Sigmoid colon (tissue), 6 donors: ENCODE measurements at regions not wholly inside any gene's neighbourhood (a gene's known extent, or its start where the extent isn't known, plus 50 kb on each side); places are given as distances from the start of the nearest gene placed in this dataset.

Source experiments
- DNase-seq: peaks from one replicate; pipeline ENCODE4 v3.0.0-alpha.2; 2019
- H3K27ac ChIP-seq, 4 donors: fragments of 200-600 bp; sonication (generic); one replicate each; pipeline ENCODE4 v1.5.1; 2016 to 2019; ENCODE audit warnings: mild to moderate bottlenecking in 1 of 4
- H3K27me3 ChIP-seq, 3 donors: fragments of 200-600 bp; sonication (generic); one replicate each; pipeline ENCODE4 v1.5.1; 2019; ENCODE audit warnings: mild to moderate bottlenecking in 1 of 3
- H3K36me3 ChIP-seq, 4 donors: fragments of 200-600 bp; sonication (generic); one replicate each; pipeline ENCODE4 v1.5.1; 2016 to 2019
- H3K4me1 ChIP-seq, 4 donors: fragments of 200-600 bp; sonication (generic); one replicate each; pipeline ENCODE4 v1.5.1; 2017 to 2019
- H3K4me3 ChIP-seq, 4 donors: fragments of 200-600 bp; sonication (generic); one replicate each; pipeline ENCODE4 v1.5.1; 2017 to 2019; ENCODE audit warnings: mild to moderate bottlenecking in 2 of 4, moderate library complexity in 1 of 4
- H3K9me3 ChIP-seq, 4 donors: fragments of 200-600 bp in 3 of 4; sonication (generic) in 3 of 4; one replicate each; pipeline versions ENCODE4 v1.5.1 to v1.6.1; 2013 to 2019
- CTCF ChIP-seq, 4 experiments: fragments of 450-650 bp in 3 of 4; fragments of 200-600 bp in 1 of 4; IDR thresholded peaks; one replicate each; pipeline ENCODE4 v1.5.1; 2016 to 2019; ENCODE audit warnings: antibody characterized with exemption in 4 of 4, mild to moderate bottlenecking in 3 of 4, moderate library complexity in 2 of 4
- EP300 ChIP-seq, 4 donors: sonication (generic); formaldehyde crosslinking; IDR thresholded peaks; one replicate each; pipeline ENCODE4 v1.6.1; 2017; ENCODE audit warnings: antibody characterized with exemption in 4 of 4
- POLR2A ChIP-seq, 2 donors: fragments of 450-650 bp; IDR thresholded peaks; one replicate each; pipeline ENCODE4 v1.6.1; 2016; ENCODE audit warnings: antibody characterized with exemption in 2 of 2, mild to moderate bottlenecking in 2 of 2, moderate library complexity in 2 of 2
- POLR2AphosphoS5 ChIP-seq, 4 donors: sonication (generic); formaldehyde crosslinking; IDR thresholded peaks; one replicate each; pipeline ENCODE4 v1.6.1; 2017; ENCODE audit warnings: antibody characterized with exemption in 4 of 4
- WGBS, 2 donors: extraction: QIAGEN DNeasy Blood & Tissue Kit; methylation state at CpG; one replicate each; pipeline ENCODE4 v1.1.7; 2013; 5-methylcytosine and 5-hydroxymethylcytosine counted together
- intact Hi-C: fragments of 100-400 bp; cut with DNase I; formaldehyde crosslinking; loops from one replicate; pipeline ENCODE4 v1.15.1; 2023
- donor health status: healthy with polysubstance abuse.
- donor health status: healthy.

GRCh38 chr2:14517731-14518130 lies 114.8 kb upstream of the LRATD1 start:
- WGBS, 2 donors, result 64 to 87% methylated on average over 4 of the region's 4 CpGs
- H3K36me3 ChIP-seq, result no peaks in the 10 kb centered on the region
- no peak for DNase-seq
- TF ChIP-seq EP300 (IDR thresholded peaks at IDR 0.05) (no peak), POLR2AphosphoS5 (IDR thresholded peaks at IDR 0.05) (no peak), CTCF (IDR thresholded peaks at IDR 0.05) (no peak), POLR2A (IDR thresholded peaks at IDR 0.05) (no peak)
- no peak overlapping the region for H3K4me3 ChIP-seq
- intact Hi-C loops, result no loop called here
- no peak overlapping the region for H3K27ac ChIP-seq
- no peaks in the 10 kb centered on the region for H3K27me3 ChIP-seq
- no peaks in the 10 kb centered on the region for H3K4me1 ChIP-seq
- H3K9me3 ChIP-seq, result no peaks in the 10 kb centered on the region

- Histone ChIP-seq H3K4me1 (no peaks in the 10 kb centered on the region), H3K4me3 (no peak overlapping the region), H3K27me3 (no peaks in the 10 kb centered on the region), H3K27ac (no peak overlapping the region), H3K36me3 (no peaks in the 10 kb centered on the region), H3K9me3 (no peaks in the 10 kb centered on the region)
- DNase-seq, result no peak
- 89 to 94% methylated on average over 10 of the region's 10 CpGs for WGBS, 2 donors
- intact Hi-C loops, result no loop called here
- TF ChIP-seq POLR2AphosphoS5 (IDR thresholded peaks at IDR 0.05) (no peak), POLR2A (IDR thresholded peaks at IDR 0.05) (no peak), CTCF (IDR thresholded peaks at IDR 0.05) (no peak), EP300 (IDR thresholded peaks at IDR 0.05) (no peak)
Observed at GRCh38 chr2:14520385-14520945, 112.1 kb upstream of the LRATD1 start.

GRCh38 chr2:14524041-14524802 lies 108.3 kb upstream of the LRATD1 start:
- no peak overlapping the region for H3K4me3 ChIP-seq
- H3K9me3 ChIP-seq, result no peaks in the 10 kb centered on the region
- DNase-seq, result no peak
- H3K27me3 ChIP-seq, result no peaks in the 10 kb centered on the region
- no peak overlapping the region for H3K27ac ChIP-seq
- no peaks in the 10 kb centered on the region for H3K36me3 ChIP-seq
- intact Hi-C loops, result no loop called here
- H3K4me1 ChIP-seq, result no peaks in the 10 kb centered on the region
- TF ChIP-seq POLR2AphosphoS5 (IDR thresholded peaks at IDR 0.05) (no peak), POLR2A (IDR thresholded peaks at IDR 0.05) (no peak), CTCF (IDR thresholded peaks at IDR 0.05) (no peak), EP300 (IDR thresholded peaks at IDR 0.05) (no peak)
- WGBS, 2 donors, result 81 to 83% methylated on average over 7 of the region's 7 CpGs

- Histone ChIP-seq H3K9me3 (no peaks in the 10 kb centered on the region), H3K27me3 (no peaks in the 10 kb centered on the region)
Observed at GRCh38 chr2:14524803-14525080, 107.8 kb upstream of the LRATD1 start.

More at GRCh38 chr2:14524803-14525080, 107.8 kb upstream of the LRATD1 start:
- no peaks in the 10 kb centered on the region for H3K36me3 ChIP-seq
- intact Hi-C loops, result no loop called here
- TF ChIP-seq POLR2A (IDR thresholded peaks at IDR 0.05), result no peak
- TF ChIP-seq POLR2AphosphoS5 (IDR thresholded peaks at IDR 0.05), result no peak
- TF ChIP-seq CTCF (IDR thresholded peaks at IDR 0.05), result no peak
- no peak for TF ChIP-seq EP300 (IDR thresholded peaks at IDR 0.05)
- H3K4me1 ChIP-seq, result no peaks in the 10 kb centered on the region
- no peak for DNase-seq
- H3K27ac ChIP-seq, result no peak overlapping the region
- H3K4me3 ChIP-seq, result no peak overlapping the region
